NK-92 (cell line): ENCODE measurements at regions not wholly inside any gene's neighbourhood (a gene's known extent, or its start where the extent isn't known, plus 50 kb on each side); places are given as distances from the start of the nearest gene placed in this dataset.
"Not testable (repeated sequence)": the region's sequence is repeated elsewhere in the genome, so short reads cannot be mapped to it uniquely, and the experiment has no call there.

Source experiments
- DNase-seq: peaks from one replicate; lab custom pipeline; 2025; ENCODE audit not compliant: unreplicated experiment; lab: John Stamatoyannopoulos, UW

- no peak for DNase-seq
Observed at GRCh38 chr4:83213640-83214039, 71.0 kb downstream of the COQ2 start.

GRCh38 chr4:83212041-83212851 lies 72.4 kb downstream of the COQ2 start:
- peak; percentile 5 for DNase-seq

GRCh38 chr4:83209419-83209818 lies 75.2 kb downstream of the COQ2 start:
- no peak for DNase-seq

- no peak for DNase-seq
Observed at GRCh38 chr4:83208371-83209365, 75.9 kb downstream of the COQ2 start.

GRCh38 chr4:83207497-83208101 lies 77.0 kb downstream of the COQ2 start:
- DNase-seq, result no peak

GRCh38 chr4:83205760-83206159 lies 78.8 kb downstream of the COQ2 start:
- DNase-seq, result no peak

GRCh38 chr4:83204731-83205130 lies 79.9 kb downstream of the COQ2 start:
- DNase-seq, result no peak

GRCh38 chr4:83201761-83202160 lies 82.8 kb downstream of the COQ2 start:
- no peak for DNase-seq

GRCh38 chr4:83197555-83198235 lies 83.2 kb upstream of the PLAC8 start:
- DNase-seq, result no peak

- no peak for DNase-seq
Observed at GRCh38 chr4:83196921-83197320, 82.4 kb upstream of the PLAC8 start.

- no peak for DNase-seq
Observed at GRCh38 chr4:83195269-83195668, 80.7 kb upstream of the PLAC8 start.

- DNase-seq, result not testable (repeated sequence)
Observed at GRCh38 chr4:83194588-83194987, 80.1 kb upstream of the PLAC8 start.

GRCh38 chr4:83192634-83193033 lies 78.1 kb upstream of the PLAC8 start:
- no peak for DNase-seq

GRCh38 chr4:83191026-83191425 lies 76.5 kb upstream of the PLAC8 start:
- DNase-seq, result no peak

- DNase-seq, result no peak
Observed at GRCh38 chr4:83189631-83190136, 75.2 kb upstream of the PLAC8 start.

GRCh38 chr4:83180431-83180968 lies 66.0 kb upstream of the PLAC8 start:
- DNase-seq, result no peak

- DNase-seq, result no peak
Observed at GRCh38 chr4:83179205-83179604, 64.7 kb upstream of the PLAC8 start.

- DNase-seq, result no peak
Observed at GRCh38 chr4:83178029-83178428, 63.5 kb upstream of the PLAC8 start.

GRCh38 chr4:83177182-83177581 lies 62.7 kb upstream of the PLAC8 start:
- no peak for DNase-seq

GRCh38 chr4:83174844-83175414 lies 60.4 kb upstream of the PLAC8 start:
- DNase-seq, result no peak
